ENCODE measurements at regions not wholly inside any gene's neighbourhood (a gene's known extent, or its start where the extent isn't known, plus 50 kb on each side); places are given as distances from the start of the nearest gene placed in this dataset.

GRCh38 chr5:33043343-33043997 is 332.3 kb downstream of the NPR3 start:
- Histone ChIP-seq H3K36me3 (ENCODE audit: insufficient read depth, low read depth, low read length) (no peaks in the 10 kb centered on the region), H3K27ac (ENCODE audit: low read length) (no peak overlapping the region), H3K27me3 (ENCODE audit: insufficient read depth, low read length) (no peaks in the 10 kb centered on the region), H3K9ac (ENCODE audit: low read depth, low read length) (no peak overlapping the region), H3K4me1 (ENCODE audit: insufficient read depth, low read length) (no peaks in the 10 kb centered on the region), H3K9me3 (ENCODE audit: insufficient read depth, low read depth, low read length) (peaks cover 19% of the 10 kb centered on the region), H3K4me3 (ENCODE audit: low read length) (no peak overlapping the region)

GRCh38 chr5:33046091-33046490 is 335.0 kb downstream of the NPR3 start:
- H3K4me1 ChIP-seq (ENCODE audit: insufficient read depth, low read length), result no peaks in the 10 kb centered on the region
- no peak overlapping the region for H3K27ac ChIP-seq (ENCODE audit: low read length)
- no peak overlapping the region for H3K4me3 ChIP-seq (ENCODE audit: low read length)
- H3K36me3 ChIP-seq (ENCODE audit: insufficient read depth, low read depth, low read length), result no peaks in the 10 kb centered on the region
- no peaks in the 10 kb centered on the region for H3K27me3 ChIP-seq (ENCODE audit: insufficient read depth, low read length)
- peaks cover 10% of the 10 kb centered on the region for H3K9me3 ChIP-seq (ENCODE audit: insufficient read depth, low read depth, low read length)
- no peak overlapping the region for H3K9ac ChIP-seq (ENCODE audit: low read depth, low read length)

GRCh38 chr5:33048315-33048714 is 337.2 kb downstream of the NPR3 start:
- H3K9ac ChIP-seq (ENCODE audit: low read depth, low read length), result no peak overlapping the region
- no peaks in the 10 kb centered on the region for H3K36me3 ChIP-seq (ENCODE audit: insufficient read depth, low read depth, low read length)
- no peak overlapping the region for H3K4me3 ChIP-seq (ENCODE audit: low read length)
- H3K27ac ChIP-seq (ENCODE audit: low read length), result no peak overlapping the region
- H3K27me3 ChIP-seq (ENCODE audit: insufficient read depth, low read length), result no peaks in the 10 kb centered on the region
- H3K9me3 ChIP-seq (ENCODE audit: insufficient read depth, low read depth, low read length), result no peaks in the 10 kb centered on the region
- H3K4me1 ChIP-seq (ENCODE audit: insufficient read depth, low read length), result no peaks in the 10 kb centered on the region

- Histone ChIP-seq H3K27me3 (ENCODE audit: insufficient read depth, low read length) (no peaks in the 10 kb centered on the region), H3K9ac (ENCODE audit: low read depth, low read length) (no peak overlapping the region), H3K36me3 (ENCODE audit: insufficient read depth, low read depth, low read length) (no peaks in the 10 kb centered on the region), H3K4me1 (ENCODE audit: insufficient read depth, low read length) (no peaks in the 10 kb centered on the region), H3K4me3 (ENCODE audit: low read length) (no peak overlapping the region), H3K9me3 (ENCODE audit: insufficient read depth, low read depth, low read length) (peaks cover 8% of the 10 kb centered on the region; the same call in 1 of the 2 replicates), H3K27ac (ENCODE audit: low read length) (no peak overlapping the region)
Observed at GRCh38 chr5:33049298-33049697, 338.2 kb downstream of the NPR3 start.

- Histone ChIP-seq H3K27ac (ENCODE audit: low read length) (no peak overlapping the region), H3K9me3 (ENCODE audit: insufficient read depth, low read depth, low read length) (peaks cover 13% of the 10 kb centered on the region; the same call in 1 of the 2 replicates), H3K9ac (ENCODE audit: low read depth, low read length) (no peak overlapping the region), H3K4me1 (ENCODE audit: insufficient read depth, low read length) (no peaks in the 10 kb centered on the region), H3K4me3 (ENCODE audit: low read length) (no peak overlapping the region), H3K36me3 (ENCODE audit: insufficient read depth, low read depth, low read length) (no peaks in the 10 kb centered on the region), H3K27me3 (ENCODE audit: insufficient read depth, low read length) (no peaks in the 10 kb centered on the region)
Observed at GRCh38 chr5:33049842-33050241, 338.7 kb downstream of the NPR3 start.

- H3K9me3 ChIP-seq (ENCODE audit: insufficient read depth, low read depth, low read length), result peaks cover 13% of the 10 kb centered on the region; the same call in 1 of the 2 replicates
- H3K9ac ChIP-seq (ENCODE audit: low read depth, low read length), result no peak overlapping the region
- H3K27ac ChIP-seq (ENCODE audit: low read length), result no peak overlapping the region
- H3K27me3 ChIP-seq (ENCODE audit: insufficient read depth, low read length), result no peaks in the 10 kb centered on the region
- no peaks in the 10 kb centered on the region for H3K36me3 ChIP-seq (ENCODE audit: insufficient read depth, low read depth, low read length)
- H3K4me1 ChIP-seq (ENCODE audit: insufficient read depth, low read length), result no peaks in the 10 kb centered on the region
- no peak overlapping the region for H3K4me3 ChIP-seq (ENCODE audit: low read length)
Observed at GRCh38 chr5:33059081-33059480, 348.0 kb downstream of the NPR3 start.

GRCh38 chr5:33065131-33065530 is 354.0 kb downstream of the NPR3 start:
- Histone ChIP-seq H3K36me3 (ENCODE audit: insufficient read depth, low read depth, low read length) (no peaks in the 10 kb centered on the region), H3K4me3 (ENCODE audit: low read length) (no peak overlapping the region), H3K9me3 (ENCODE audit: insufficient read depth, low read depth, low read length) (no peaks in the 10 kb centered on the region), H3K9ac (ENCODE audit: low read depth, low read length) (no peak overlapping the region), H3K27ac (ENCODE audit: low read length) (no peak overlapping the region), H3K4me1 (ENCODE audit: insufficient read depth, low read length) (no peaks in the 10 kb centered on the region), H3K27me3 (ENCODE audit: insufficient read depth, low read length) (no peaks in the 10 kb centered on the region)

GRCh38 chr5:33067291-33067690 is 356.2 kb downstream of the NPR3 start:
- Histone ChIP-seq H3K4me1 (ENCODE audit: insufficient read depth, low read length) (no peaks in the 10 kb centered on the region), H3K27ac (ENCODE audit: low read length) (no peak overlapping the region), H3K4me3 (ENCODE audit: low read length) (no peak overlapping the region), H3K9ac (ENCODE audit: low read depth, low read length) (no peak overlapping the region), H3K9me3 (ENCODE audit: insufficient read depth, low read depth, low read length) (no peaks in the 10 kb centered on the region), H3K27me3 (ENCODE audit: insufficient read depth, low read length) (no peaks in the 10 kb centered on the region), H3K36me3 (ENCODE audit: insufficient read depth, low read depth, low read length) (no peaks in the 10 kb centered on the region)

GRCh38 chr5:33068786-33069185 is 357.7 kb downstream of the NPR3 start:
- H3K36me3 ChIP-seq (ENCODE audit: insufficient read depth, low read depth, low read length), result no peaks in the 10 kb centered on the region

GRCh38 chr5:33072296-33072695 is 361.2 kb downstream of the NPR3 start:
- no peak overlapping the region for H3K27ac ChIP-seq (ENCODE audit: low read length)
- no peak overlapping the region for H3K9ac ChIP-seq (ENCODE audit: low read depth, low read length)
- H3K4me3 ChIP-seq (ENCODE audit: low read length), result no peak overlapping the region
- no peaks in the 10 kb centered on the region for H3K36me3 ChIP-seq (ENCODE audit: insufficient read depth, low read depth, low read length)
- no peaks in the 10 kb centered on the region for H3K9me3 ChIP-seq (ENCODE audit: insufficient read depth, low read depth, low read length)
- no peaks in the 10 kb centered on the region for H3K4me1 ChIP-seq (ENCODE audit: insufficient read depth, low read length)
- no peaks in the 10 kb centered on the region for H3K27me3 ChIP-seq (ENCODE audit: insufficient read depth, low read length)

More at GRCh38 chr5:33068786-33069185, 357.7 kb downstream of the NPR3 start:
- H3K27ac ChIP-seq (ENCODE audit: low read length), result no peak overlapping the region
- no peaks in the 10 kb centered on the region for H3K9me3 ChIP-seq (ENCODE audit: insufficient read depth, low read depth, low read length)
- H3K27me3 ChIP-seq (ENCODE audit: insufficient read depth, low read length), result no peaks in the 10 kb centered on the region
- no peak overlapping the region for H3K9ac ChIP-seq (ENCODE audit: low read depth, low read length)
- no peaks in the 10 kb centered on the region for H3K4me1 ChIP-seq (ENCODE audit: insufficient read depth, low read length)
- no peak overlapping the region for H3K4me3 ChIP-seq (ENCODE audit: low read length)

GRCh38 chr5:33072726-33073125 is 361.6 kb downstream of the NPR3 start:
- Histone ChIP-seq H3K9ac (ENCODE audit: low read depth, low read length) (no peak overlapping the region), H3K27ac (ENCODE audit: low read length) (no peak overlapping the region), H3K4me1 (ENCODE audit: insufficient read depth, low read length) (no peaks in the 10 kb centered on the region), H3K36me3 (ENCODE audit: insufficient read depth, low read depth, low read length) (no peaks in the 10 kb centered on the region), H3K4me3 (ENCODE audit: low read length) (no peak overlapping the region), H3K27me3 (ENCODE audit: insufficient read depth, low read length) (no peaks in the 10 kb centered on the region), H3K9me3 (ENCODE audit: insufficient read depth, low read depth, low read length) (no peaks in the 10 kb centered on the region)

GRCh38 chr5:33073881-33074327 is 362.8 kb downstream of the NPR3 start:
- no peak overlapping the region for H3K9ac ChIP-seq (ENCODE audit: low read depth, low read length)
- H3K4me1 ChIP-seq (ENCODE audit: insufficient read depth, low read length), result no peaks in the 10 kb centered on the region
- no peaks in the 10 kb centered on the region for H3K36me3 ChIP-seq (ENCODE audit: insufficient read depth, low read depth, low read length)
- H3K27ac ChIP-seq (ENCODE audit: low read length), result no peak overlapping the region
- H3K27me3 ChIP-seq (ENCODE audit: insufficient read depth, low read length), result no peaks in the 10 kb centered on the region
- no peak overlapping the region for H3K4me3 ChIP-seq (ENCODE audit: low read length)
- no peaks in the 10 kb centered on the region for H3K9me3 ChIP-seq (ENCODE audit: insufficient read depth, low read depth, low read length)
